ENCODE measurements at regions not wholly inside any gene's neighbourhood (a gene's known extent, or its start where the extent isn't known, plus 50 kb on each side); places are given as distances from the start of the nearest gene placed in this dataset.

GRCh38 chr7:68256295-68256694 lies 1259.7 kb downstream of the TYW1 start:
- TF ChIP-seq POLR2A (IDR thresholded peaks at IDR 0.05) (no peak), CTCF (IDR thresholded peaks at IDR 0.05) (no peak), POLR2AphosphoS5 (IDR thresholded peaks at IDR 0.05) (no peak), EP300 (IDR thresholded peaks at IDR 0.05) (no peak)
